Bronchial epithelial cell (primary cell): ENCODE measurements at regions not wholly inside any gene's neighbourhood (a gene's known extent, or its start where the extent isn't known, plus 50 kb on each side); places are given as distances from the start of the nearest gene placed in this dataset.

ENCODE experiments used
- DNase-seq: peaks from one replicate; pipeline ENCODE4 v3.0.0-alpha.2; 2010; ENCODE audit warnings: low read depth
- FAIRE-seq: peaks from 2 replicates; lab custom pipeline; 2011; peaks lifted over from hg19 to GRCh38; lab: Jason Lieb, UNC
- H3K27me3 ChIP-seq: 2 replicates; pipeline ENCODE4 v1.5.1; 2011; ENCODE audit warnings: low read length; ENCODE audit not compliant: control insufficient read depth, insufficient read depth
- H3K36me3 ChIP-seq: 2 replicates; pipeline ENCODE4 v1.5.1; 2011; ENCODE audit warnings: low read length; ENCODE audit not compliant: control insufficient read depth, insufficient read depth
- H3K4me3 ChIP-seq: 2 replicates; pipeline ENCODE4 v1.5.1; 2011; ENCODE audit warnings: mild to moderate bottlenecking, low read depth, low read length, control low read depth
- CTCF ChIP-seq: IDR thresholded peaks from 2 replicates; pipeline ENCODE4 v1.5.1; 2011; ENCODE audit warnings: mild to moderate bottlenecking, moderate library complexity, low read length, control low read depth, inconsistent platforms; ENCODE audit not compliant: insufficient read depth, severe bottlenecking

GRCh38 chr11:119933584-119933983, 204.3 kb downstream of the TRIM29 start:
- Histone ChIP-seq H3K4me3 (no peak overlapping the region), H3K36me3 (no peaks in the 10 kb centered on the region), H3K27me3 (peaks cover 4% of the 10 kb centered on the region)
- DNase-seq: no peak
- TF ChIP-seq CTCF: no peak
- FAIRE-seq: no peak

DNA sequence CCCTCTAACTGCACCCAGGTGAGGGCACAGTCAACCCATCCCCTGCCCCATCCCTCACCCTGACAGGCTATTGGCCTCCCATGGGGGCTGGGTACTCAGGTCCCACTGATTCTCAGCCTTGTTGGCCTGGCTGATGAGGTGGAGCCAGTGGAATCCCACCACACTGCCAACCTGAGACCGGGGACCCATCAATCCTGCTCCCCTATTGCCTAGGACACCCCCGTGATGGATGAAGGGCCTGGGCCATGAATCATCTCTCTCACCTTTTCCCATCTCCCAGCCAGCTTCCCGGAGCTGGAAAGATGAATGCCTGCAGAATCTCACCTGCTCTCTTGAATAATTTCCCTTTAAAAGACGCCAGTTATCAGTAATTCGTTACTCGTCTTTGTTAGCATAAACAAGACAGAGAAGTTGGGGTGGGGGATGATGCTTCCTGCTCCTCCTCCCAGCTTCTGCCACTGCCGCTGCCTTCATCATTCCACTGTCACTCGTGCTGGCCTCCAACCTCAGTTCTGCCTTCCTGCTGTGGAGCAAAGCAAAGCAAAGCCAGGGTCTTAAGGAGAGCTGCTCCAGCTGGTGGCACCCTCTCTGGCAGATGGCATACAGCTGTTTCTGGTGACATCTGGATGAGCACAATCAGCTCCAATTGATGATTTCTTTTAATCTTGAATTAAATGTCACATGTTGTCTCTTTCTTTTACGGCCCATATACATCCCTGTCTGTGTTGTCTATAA, 204.0 kb upstream of the NECTIN1 start:
- H3K27me3 ChIP-seq: peaks cover 4% of the 10 kb centered on the region
- DNase-seq (no peak), FAIRE-seq (no peak)
- no peaks in the 10 kb centered on the region for H3K36me3 ChIP-seq
- no peak for TF ChIP-seq CTCF
- no peak overlapping the region for H3K4me3 ChIP-seq

DNA sequence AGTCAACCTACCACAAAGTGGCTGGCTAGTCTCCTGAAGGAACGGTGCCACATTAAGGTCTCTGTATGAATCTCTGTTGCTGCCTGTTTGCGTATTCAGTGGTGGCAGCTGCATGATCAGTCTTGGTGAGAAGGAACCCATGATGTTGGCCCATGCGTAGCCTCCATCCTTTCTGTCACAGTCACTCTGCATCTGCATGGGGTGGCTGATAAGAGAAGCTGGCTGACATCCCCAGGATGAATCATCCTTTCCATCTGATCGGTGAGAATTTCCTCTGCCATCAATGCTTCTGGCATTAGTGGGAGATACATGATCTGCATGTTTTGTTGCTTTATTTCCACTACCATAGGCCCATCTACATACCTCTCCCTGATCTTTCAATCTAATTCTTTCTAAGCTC, 199.0 kb upstream of the NECTIN1 start:
- peaks cover 4% of the 10 kb centered on the region for H3K27me3 ChIP-seq
- H3K36me3 ChIP-seq: no peaks in the 10 kb centered on the region
- no peak for DNase-seq
- TF ChIP-seq CTCF: no peak
- FAIRE-seq: no peak
- H3K4me3 ChIP-seq: no peak overlapping the region

DNA sequence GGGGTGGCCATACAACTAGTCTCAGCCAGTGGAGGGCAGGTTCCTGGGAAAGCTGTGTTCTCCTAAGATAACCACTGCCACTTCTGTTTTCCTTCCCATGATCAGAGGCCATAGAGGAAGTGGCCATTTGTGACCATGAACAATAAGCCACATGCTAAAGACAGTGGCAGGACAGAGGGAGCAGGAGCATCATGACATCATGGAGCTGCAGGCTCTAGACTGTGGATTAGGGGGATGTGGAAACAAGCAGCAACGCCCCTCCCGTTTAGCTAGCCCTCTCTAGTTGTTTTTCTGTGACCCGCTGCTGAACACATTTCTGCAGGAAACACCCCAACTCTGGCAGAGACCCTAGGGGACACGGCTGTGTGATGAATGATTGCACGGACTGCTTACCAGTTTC, 195.0 kb upstream of the NECTIN1 start:
- no peak for DNase-seq
- TF ChIP-seq CTCF: no peak
- Histone ChIP-seq H3K27me3 (peaks cover 5% of the 10 kb centered on the region), H3K4me3 (no peak overlapping the region), H3K36me3 (no peaks in the 10 kb centered on the region)
- FAIRE-seq: no peak

DNA sequence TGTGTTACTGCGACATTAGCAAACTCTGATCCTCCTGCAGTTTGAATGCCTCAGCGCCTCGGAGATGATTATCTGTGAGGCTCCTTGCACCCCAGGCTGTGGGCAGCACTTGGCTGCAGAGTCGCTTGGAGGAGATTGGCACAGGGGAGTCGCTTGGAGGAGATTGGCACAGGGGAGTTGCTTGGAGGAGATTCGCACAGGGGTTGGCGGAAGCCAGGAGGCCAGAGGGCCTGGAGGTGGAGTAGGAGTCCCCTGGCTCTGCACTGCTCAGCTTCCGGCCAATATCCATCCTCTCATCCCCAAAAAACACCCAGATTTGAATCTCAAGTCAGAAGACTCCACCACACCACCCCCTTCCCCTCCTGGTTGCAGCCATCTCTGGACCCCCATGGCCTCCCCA, 192.6 kb upstream of the NECTIN1 start:
- Histone ChIP-seq H3K27me3 (peaks cover 8% of the 10 kb centered on the region), H3K4me3 (no peak overlapping the region), H3K36me3 (no peaks in the 10 kb centered on the region)
- no peak for FAIRE-seq
- no peak for TF ChIP-seq CTCF
- no peak for DNase-seq
